ENCODE measurements at regions not wholly inside any gene's neighbourhood (a gene's known extent, or its start where the extent isn't known, plus 50 kb on each side); places are given as distances from the start of the nearest gene placed in this dataset.
A peak's percentile ranks its signal among the peaks of the same experiment; 100 is the strongest.

DNA sequence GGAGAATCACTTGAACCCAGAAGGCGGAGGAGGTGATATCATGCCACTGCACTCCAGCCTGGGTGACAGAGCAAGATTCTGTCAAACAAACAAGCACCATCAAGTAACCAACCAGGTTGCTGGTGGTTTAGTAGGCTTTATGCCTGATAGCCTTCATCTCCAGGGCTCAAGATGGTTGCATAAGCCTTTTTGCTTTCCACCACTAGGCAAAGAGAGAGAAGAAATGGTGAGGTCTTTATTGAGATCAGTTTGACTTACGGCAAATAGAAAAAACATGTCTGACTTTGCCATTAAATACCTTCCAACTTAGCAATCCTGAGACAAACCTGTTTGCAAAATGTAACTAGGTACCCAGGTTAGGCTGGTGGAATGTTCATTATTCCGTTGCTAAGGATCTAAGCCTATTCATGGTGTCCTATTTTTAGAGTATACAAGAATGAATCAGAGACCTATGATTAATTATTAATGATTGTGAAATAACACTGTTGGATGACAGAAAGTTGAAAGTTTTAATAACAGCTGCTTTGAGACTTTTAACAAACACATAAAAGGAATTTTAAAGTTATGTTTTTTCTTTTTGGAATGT, 53.5 kb upstream of the SLC38A11 start:
- TF ChIP-seq, protein P1, sequence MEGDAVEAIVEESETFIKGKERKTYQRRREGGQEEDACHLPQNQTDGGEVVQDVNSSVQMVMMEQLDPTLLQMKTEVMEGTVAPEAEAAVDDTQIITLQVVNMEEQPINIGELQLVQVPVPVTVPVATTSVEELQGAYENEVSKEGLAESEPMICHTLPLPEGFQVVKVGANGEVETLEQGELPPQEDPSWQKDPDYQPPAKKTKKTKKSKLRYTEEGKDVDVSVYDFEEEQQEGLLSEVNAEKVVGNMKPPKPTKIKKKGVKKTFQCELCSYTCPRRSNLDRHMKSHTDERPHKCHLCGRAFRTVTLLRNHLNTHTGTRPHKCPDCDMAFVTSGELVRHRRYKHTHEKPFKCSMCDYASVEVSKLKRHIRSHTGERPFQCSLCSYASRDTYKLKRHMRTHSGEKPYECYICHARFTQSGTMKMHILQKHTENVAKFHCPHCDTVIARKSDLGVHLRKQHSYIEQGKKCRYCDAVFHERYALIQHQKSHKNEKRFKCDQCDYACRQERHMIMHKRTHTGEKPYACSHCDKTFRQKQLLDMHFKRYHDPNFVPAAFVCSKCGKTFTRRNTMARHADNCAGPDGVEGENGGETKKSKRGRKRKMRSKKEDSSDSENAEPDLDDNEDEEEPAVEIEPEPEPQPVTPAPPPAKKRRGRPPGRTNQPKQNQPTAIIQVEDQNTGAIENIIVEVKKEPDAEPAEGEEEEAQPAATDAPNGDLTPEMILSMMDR (IDR thresholded peaks at IDR 0.05; ENCODE audit: low read depth, low read length, missing input control), result no peak
- TF ChIP-seq SP1 (IDR thresholded peaks at IDR 0.05) (peak; percentile 34), RAD21 (IDR thresholded peaks at IDR 0.05) (no peak), GABPA (IDR thresholded peaks at IDR 0.05 in 1 of 2, conservative IDR thresholded peaks at IDR 0.05 in 1 of 2) (no peak), YY1 (IDR thresholded peaks at IDR 0.05) (peak; percentile 57), EGR1 (IDR thresholded peaks at IDR 0.05; ENCODE audit: low read depth in 2 of 2) (no peak), JUND (IDR thresholded peaks at IDR 0.05) (peak in 1 of 2 donors; percentile 34), TAF1 (conservative IDR thresholded peaks at IDR 0.05) (no peak), RXRA (IDR thresholded peaks at IDR 0.05) (no peak), FOXA1 (IDR thresholded peaks at IDR 0.05) (no peak), HNF4A (conservative IDR thresholded peaks at IDR 0.05) (no peak)
- TF ChIP-seq, protein P2, sequence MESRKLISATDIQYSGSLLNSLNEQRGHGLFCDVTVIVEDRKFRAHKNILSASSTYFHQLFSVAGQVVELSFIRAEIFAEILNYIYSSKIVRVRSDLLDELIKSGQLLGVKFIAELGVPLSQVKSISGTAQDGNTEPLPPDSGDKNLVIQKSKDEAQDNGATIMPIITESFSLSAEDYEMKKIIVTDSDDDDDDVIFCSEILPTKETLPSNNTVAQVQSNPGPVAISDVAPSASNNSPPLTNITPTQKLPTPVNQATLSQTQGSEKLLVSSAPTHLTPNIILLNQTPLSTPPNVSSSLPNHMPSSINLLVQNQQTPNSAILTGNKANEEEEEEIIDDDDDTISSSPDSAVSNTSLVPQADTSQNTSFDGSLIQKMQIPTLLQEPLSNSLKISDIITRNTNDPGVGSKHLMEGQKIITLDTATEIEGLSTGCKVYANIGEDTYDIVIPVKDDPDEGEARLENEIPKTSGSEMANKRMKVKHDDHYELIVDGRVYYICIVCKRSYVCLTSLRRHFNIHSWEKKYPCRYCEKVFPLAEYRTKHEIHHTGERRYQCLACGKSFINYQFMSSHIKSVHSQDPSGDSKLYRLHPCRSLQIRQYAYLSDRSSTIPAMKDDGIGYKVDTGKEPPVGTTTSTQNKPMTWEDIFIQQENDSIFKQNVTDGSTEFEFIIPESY (IDR thresholded peaks at IDR 0.05), result no peak
- TF ChIP-seq, protein P3, sequence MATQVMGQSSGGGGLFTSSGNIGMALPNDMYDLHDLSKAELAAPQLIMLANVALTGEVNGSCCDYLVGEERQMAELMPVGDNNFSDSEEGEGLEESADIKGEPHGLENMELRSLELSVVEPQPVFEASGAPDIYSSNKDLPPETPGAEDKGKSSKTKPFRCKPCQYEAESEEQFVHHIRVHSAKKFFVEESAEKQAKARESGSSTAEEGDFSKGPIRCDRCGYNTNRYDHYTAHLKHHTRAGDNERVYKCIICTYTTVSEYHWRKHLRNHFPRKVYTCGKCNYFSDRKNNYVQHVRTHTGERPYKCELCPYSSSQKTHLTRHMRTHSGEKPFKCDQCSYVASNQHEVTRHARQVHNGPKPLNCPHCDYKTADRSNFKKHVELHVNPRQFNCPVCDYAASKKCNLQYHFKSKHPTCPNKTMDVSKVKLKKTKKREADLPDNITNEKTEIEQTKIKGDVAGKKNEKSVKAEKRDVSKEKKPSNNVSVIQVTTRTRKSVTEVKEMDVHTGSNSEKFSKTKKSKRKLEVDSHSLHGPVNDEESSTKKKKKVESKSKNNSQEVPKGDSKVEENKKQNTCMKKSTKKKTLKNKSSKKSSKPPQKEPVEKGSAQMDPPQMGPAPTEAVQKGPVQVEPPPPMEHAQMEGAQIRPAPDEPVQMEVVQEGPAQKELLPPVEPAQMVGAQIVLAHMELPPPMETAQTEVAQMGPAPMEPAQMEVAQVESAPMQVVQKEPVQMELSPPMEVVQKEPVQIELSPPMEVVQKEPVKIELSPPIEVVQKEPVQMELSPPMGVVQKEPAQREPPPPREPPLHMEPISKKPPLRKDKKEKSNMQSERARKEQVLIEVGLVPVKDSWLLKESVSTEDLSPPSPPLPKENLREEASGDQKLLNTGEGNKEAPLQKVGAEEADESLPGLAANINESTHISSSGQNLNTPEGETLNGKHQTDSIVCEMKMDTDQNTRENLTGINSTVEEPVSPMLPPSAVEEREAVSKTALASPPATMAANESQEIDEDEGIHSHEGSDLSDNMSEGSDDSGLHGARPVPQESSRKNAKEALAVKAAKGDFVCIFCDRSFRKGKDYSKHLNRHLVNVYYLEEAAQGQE (IDR thresholded peaks at IDR 0.05), result peak; percentile 14
- TF ChIP-seq, protein P4, sequence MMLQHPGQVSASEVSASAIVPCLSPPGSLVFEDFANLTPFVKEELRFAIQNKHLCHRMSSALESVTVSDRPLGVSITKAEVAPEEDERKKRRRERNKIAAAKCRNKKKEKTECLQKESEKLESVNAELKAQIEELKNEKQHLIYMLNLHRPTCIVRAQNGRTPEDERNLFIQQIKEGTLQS (IDR thresholded peaks at IDR 0.05), result peak; percentile 13

Measured in liver (tissue), 3 donors.